ENCODE measurements at regions not wholly inside any gene's neighbourhood (a gene's known extent, or its start where the extent isn't known, plus 50 kb on each side); places are given as distances from the start of the nearest gene placed in this dataset.

DNA sequence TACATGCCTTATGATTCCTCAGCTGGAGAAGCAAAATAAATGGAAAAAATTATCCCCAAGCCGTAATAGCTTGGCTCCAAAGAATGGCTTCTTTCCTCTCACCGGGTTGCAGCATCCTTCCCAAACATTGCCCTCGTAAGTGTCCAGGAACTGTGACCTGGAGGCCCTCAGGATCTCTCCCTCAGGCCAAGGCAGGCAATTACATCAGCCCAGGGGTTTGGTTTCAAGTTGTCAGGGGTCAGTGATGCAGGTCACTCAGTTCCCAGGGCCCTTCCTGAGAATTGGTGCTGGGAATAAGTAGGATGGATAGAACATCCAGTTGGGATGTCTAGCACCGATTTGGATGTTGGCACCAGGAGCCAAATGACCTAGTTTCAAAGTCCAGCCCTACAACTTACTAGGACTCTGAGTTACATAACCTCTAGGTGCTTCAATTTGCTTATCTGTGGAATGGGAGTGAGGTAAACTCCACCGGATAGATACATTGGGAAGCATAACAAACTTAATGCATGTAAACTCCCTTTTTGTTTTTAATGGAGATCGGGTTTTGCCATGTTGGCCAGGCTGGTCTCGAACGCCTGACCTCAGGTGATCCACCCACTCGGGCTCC lies 133.5 kb upstream of the DAP start:
- no peak for DNase-seq
- H3K9me3 ChIP-seq = peaks cover 0 to 4% (median 2%) of the 10 kb centered on the region in 4 donors
- 78 to 81% methylated on average over 8 to 9 of the region's 9 CpGs for WGBS, 2 donors
- H3K36me3 ChIP-seq = no peaks in the 10 kb centered on the region
- no peaks in the 10 kb centered on the region for H3K27me3 ChIP-seq
- TF ChIP-seq EP300 (IDR thresholded peaks at IDR 0.05) = no peak
- TF ChIP-seq POLR2A (IDR thresholded peaks at IDR 0.05) = no peak
- TF ChIP-seq, protein P1, sequence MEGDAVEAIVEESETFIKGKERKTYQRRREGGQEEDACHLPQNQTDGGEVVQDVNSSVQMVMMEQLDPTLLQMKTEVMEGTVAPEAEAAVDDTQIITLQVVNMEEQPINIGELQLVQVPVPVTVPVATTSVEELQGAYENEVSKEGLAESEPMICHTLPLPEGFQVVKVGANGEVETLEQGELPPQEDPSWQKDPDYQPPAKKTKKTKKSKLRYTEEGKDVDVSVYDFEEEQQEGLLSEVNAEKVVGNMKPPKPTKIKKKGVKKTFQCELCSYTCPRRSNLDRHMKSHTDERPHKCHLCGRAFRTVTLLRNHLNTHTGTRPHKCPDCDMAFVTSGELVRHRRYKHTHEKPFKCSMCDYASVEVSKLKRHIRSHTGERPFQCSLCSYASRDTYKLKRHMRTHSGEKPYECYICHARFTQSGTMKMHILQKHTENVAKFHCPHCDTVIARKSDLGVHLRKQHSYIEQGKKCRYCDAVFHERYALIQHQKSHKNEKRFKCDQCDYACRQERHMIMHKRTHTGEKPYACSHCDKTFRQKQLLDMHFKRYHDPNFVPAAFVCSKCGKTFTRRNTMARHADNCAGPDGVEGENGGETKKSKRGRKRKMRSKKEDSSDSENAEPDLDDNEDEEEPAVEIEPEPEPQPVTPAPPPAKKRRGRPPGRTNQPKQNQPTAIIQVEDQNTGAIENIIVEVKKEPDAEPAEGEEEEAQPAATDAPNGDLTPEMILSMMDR (IDR thresholded peaks at IDR 0.05) = no peak
- no peak for TF ChIP-seq POLR2AphosphoS5 (IDR thresholded peaks at IDR 0.05)
- H3K27ac ChIP-seq = no peak overlapping the region
- H3K4me1 ChIP-seq = no peaks in the 10 kb centered on the region
- H3K4me3 ChIP-seq = no peak overlapping the region
- ATAC-seq (ENCODE audit: low FRiP score in 2 of 2) = no peak

GRCh38 chr5:10892911-10893215 lies 131.8 kb upstream of the DAP start:
- no peak overlapping the region for H3K4me3 ChIP-seq
- H3K9me3 ChIP-seq = peaks cover 0 to 4% (median 2%) of the 10 kb centered on the region in 4 donors
- WGBS, 2 donors = 92 to 98% methylated on average over 4 of the region's 4 CpGs
- ATAC-seq (ENCODE audit: low FRiP score in 2 of 2) (no peak), DNase-seq (no peak)
- H3K27ac ChIP-seq = no peak overlapping the region
- no peaks in the 10 kb centered on the region for H3K27me3 ChIP-seq
- H3K4me1 ChIP-seq = no peaks in the 10 kb centered on the region
- TF ChIP-seq POLR2AphosphoS5 (IDR thresholded peaks at IDR 0.05) (no peak), EP300 (IDR thresholded peaks at IDR 0.05) (no peak), POLR2A (IDR thresholded peaks at IDR 0.05) (no peak)
- TF ChIP-seq, protein P1 (IDR thresholded peaks at IDR 0.05) = no peak
- H3K36me3 ChIP-seq = no peaks in the 10 kb centered on the region

GRCh38 chr5:10892147-10892910 lies 131.3 kb upstream of the DAP start:
- peak in 1 of 2 donors; percentile 54 for ATAC-seq (ENCODE audit: low FRiP score in 2 of 2)
- DNase-seq = no peak
- Histone ChIP-seq H3K27ac (no peak overlapping the region), H3K4me1 (no peaks in the 10 kb centered on the region), H3K27me3 (no peaks in the 10 kb centered on the region), H3K4me3 (no peak overlapping the region), H3K36me3 (no peaks in the 10 kb centered on the region), H3K9me3 (peaks cover 0 to 4% (median 2%) of the 10 kb centered on the region in 4 donors)
- TF ChIP-seq POLR2A (IDR thresholded peaks at IDR 0.05) (no peak), POLR2AphosphoS5 (IDR thresholded peaks at IDR 0.05) (no peak), EP300 (IDR thresholded peaks at IDR 0.05) (no peak)
- TF ChIP-seq, protein P1 (IDR thresholded peaks at IDR 0.05) = no peak
- WGBS, 2 donors = 86 to 95% methylated on average over 4 to 5 of the region's 5 CpGs

DNA sequence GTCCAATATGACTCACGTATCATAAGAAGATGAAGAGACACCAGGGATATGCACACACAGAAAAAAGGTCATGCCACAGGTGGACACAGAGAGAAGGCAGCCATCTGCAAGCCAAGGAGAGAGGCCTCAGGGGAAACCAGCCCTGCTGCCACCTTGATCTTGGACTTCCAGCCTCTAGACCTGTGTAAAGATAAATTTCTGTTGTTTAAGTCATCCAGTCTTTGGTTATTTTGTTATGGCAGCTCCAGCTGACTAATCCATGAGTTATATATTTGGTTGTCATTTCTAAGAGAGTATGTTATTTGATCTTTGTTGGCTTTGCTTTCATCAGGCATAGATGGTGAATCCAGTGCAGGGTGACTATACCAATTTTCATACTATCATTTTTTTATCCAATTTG lies 130.2 kb upstream of the DAP start:
- Histone ChIP-seq H3K9me3 (peaks cover 0 to 4% (median 2%) of the 10 kb centered on the region in 4 donors), H3K36me3 (no peaks in the 10 kb centered on the region), H3K4me3 (no peak overlapping the region), H3K4me1 (no peaks in the 10 kb centered on the region), H3K27me3 (no peaks in the 10 kb centered on the region), H3K27ac (no peak overlapping the region)
- ATAC-seq (ENCODE audit: low FRiP score in 2 of 2) (no peak), DNase-seq (no peak)
- WGBS, 2 donors = 91 to 95% methylated on average over 1 of the region's 1 CpG
- TF ChIP-seq EP300 (IDR thresholded peaks at IDR 0.05) (no peak), POLR2A (IDR thresholded peaks at IDR 0.05) (no peak), POLR2AphosphoS5 (IDR thresholded peaks at IDR 0.05) (no peak)
- TF ChIP-seq, protein P1 (IDR thresholded peaks at IDR 0.05) = no peak
